ENCODE measurements at regions not wholly inside any gene's neighbourhood (a gene's known extent, or its start where the extent isn't known, plus 50 kb on each side); places are given as distances from the start of the nearest gene placed in this dataset.

GRCh38 chr10:129104266-129105045 lies 362.6 kb upstream of the MGMT start:
- no peak for DNase-seq (ENCODE audit: low read depth, low spot score)
- no peaks in the 10 kb centered on the region for H3K9me3 ChIP-seq (replicated peaks; ENCODE audit: control insufficient read depth, insufficient read depth, low read length)
- TF ChIP-seq POLR2AphosphoS5 (IDR thresholded peaks at IDR 0.05; ENCODE audit: insufficient read depth, low read depth, low read length) = no peak
- no peak for TF ChIP-seq JUN (IDR thresholded peaks at IDR 0.05; ENCODE audit: borderline replicate concordance, insufficient read depth, insufficient read length, low read depth)
- no peaks in the 10 kb centered on the region for H3K9me1 ChIP-seq (replicated peaks; ENCODE audit: control insufficient read depth, extremely low read depth, insufficient read depth, low read length)
- no peaks in the 10 kb centered on the region for H3K27me3 ChIP-seq (ENCODE audit: control insufficient read depth in 2 of 2, insufficient read depth in 2 of 2, low read length in 2 of 2)
- H3K79me2 ChIP-seq (ENCODE audit: control insufficient read depth, insufficient read depth, low read length) = no peaks in the 10 kb centered on the region
- POLR2A ChIA-PET = no interaction called here
- H2AFZ ChIP-seq (ENCODE audit: low read depth, low read length) = no peak overlapping the region
- BruUV-seq (replicated peaks) = no TSS peak
- dilution Hi-C loops (cut with MboI; ENCODE audit: extremely low pct_ligation_motif_present, low sequenced_read_pairs) = no loop called here
- no peak for FAIRE-seq
- peaks cover 19% of the 10 kb centered on the region for H3K4me1 ChIP-seq (ENCODE audit: control insufficient read depth, extremely low read depth, insufficient read depth, low read length)
- H3K4me2 ChIP-seq (ENCODE audit: insufficient read depth, low read length) = no peak overlapping the region
- CTCF ChIA-PET = no interaction called here
- H3K36me3 ChIP-seq (ENCODE audit: control insufficient read depth in 2 of 2, extremely low read depth in 1 of 2, insufficient read depth in 2 of 2, low read length in 2 of 2) = no peaks in the 10 kb centered on the region
- intact Hi-C loops (cut with micrococcal nuclease) = loop anchor here (2.0 kb wide), 1 partner anchor 66 kb away; no protein-coding TSS in a partner anchor
- H3K4me3 ChIP-seq (replicated peaks in 1 of 3; ENCODE audit: insufficient read depth in 1 of 3, low read depth in 1 of 3, low read length in 3 of 3) = no peak overlapping the region
- no peak overlapping the region for H3K27ac ChIP-seq (ENCODE audit: insufficient read depth, low read depth, low read length)
- no peaks in the 10 kb centered on the region for H4K20me1 ChIP-seq (replicated peaks; ENCODE audit: control insufficient read depth, extremely low read depth, insufficient read depth, low read length)
- H3K9ac ChIP-seq (replicated peaks; ENCODE audit: extremely low read depth, insufficient read depth, low read length) = no peak overlapping the region

DNA sequence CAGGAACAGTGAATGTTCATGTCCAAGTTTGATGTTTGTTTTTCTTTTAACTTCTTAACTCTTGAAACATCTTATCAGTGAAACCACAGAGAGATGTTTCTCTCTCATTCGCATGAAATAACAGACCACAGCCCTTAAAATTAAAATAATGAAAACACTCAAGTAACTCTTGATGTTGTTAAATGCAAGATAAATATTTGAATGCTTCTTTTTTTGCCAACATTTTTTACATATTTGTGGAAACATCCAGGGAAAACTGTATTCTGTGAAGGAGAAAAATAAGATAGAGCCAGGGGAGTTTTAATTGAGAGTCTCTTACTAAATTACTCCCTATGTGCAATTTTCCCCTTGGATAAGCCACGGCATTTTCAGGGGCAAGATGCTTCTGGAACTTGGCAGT lies 361.8 kb upstream of the MGMT start:
- FAIRE-seq = peak; percentile 35
- peak overlapping the region; percentile 30 for H3K27ac ChIP-seq (ENCODE audit: insufficient read depth, low read depth, low read length)

More for the DNA sequence above, 361.8 kb upstream of the MGMT start:
- Histone ChIP-seq H3K4me2 (ENCODE audit: insufficient read depth, low read length) (peak overlapping the region; percentile 39), H2AFZ (ENCODE audit: low read depth, low read length) (peak overlapping the region; percentile 16), H3K9ac (replicated peaks; ENCODE audit: extremely low read depth, insufficient read depth, low read length) (no peak overlapping the region), H3K79me2 (ENCODE audit: control insufficient read depth, insufficient read depth, low read length) (no peaks in the 10 kb centered on the region), H3K36me3 (ENCODE audit: control insufficient read depth in 2 of 2, extremely low read depth in 1 of 2, insufficient read depth in 2 of 2, low read length in 2 of 2) (no peaks in the 10 kb centered on the region), H3K4me3 (replicated peaks in 1 of 3; ENCODE audit: insufficient read depth in 1 of 3, low read depth in 1 of 3, low read length in 3 of 3) (no peak overlapping the region), H3K9me1 (replicated peaks; ENCODE audit: control insufficient read depth, extremely low read depth, insufficient read depth, low read length) (no peaks in the 10 kb centered on the region), H3K4me1 (ENCODE audit: control insufficient read depth, extremely low read depth, insufficient read depth, low read length) (peaks cover 19% of the 10 kb centered on the region), H4K20me1 (replicated peaks; ENCODE audit: control insufficient read depth, extremely low read depth, insufficient read depth, low read length) (no peaks in the 10 kb centered on the region), H3K27me3 (ENCODE audit: control insufficient read depth in 2 of 2, insufficient read depth in 2 of 2, low read length in 2 of 2) (no peaks in the 10 kb centered on the region), H3K9me3 (replicated peaks; ENCODE audit: control insufficient read depth, insufficient read depth, low read length) (no peaks in the 10 kb centered on the region)
- no peak for TF ChIP-seq MAX (IDR thresholded peaks at IDR 0.05; ENCODE audit: insufficient read depth, insufficient read length)
- peak; percentile 43 for TF ChIP-seq GATA2 (IDR thresholded peaks at IDR 0.05; ENCODE audit: insufficient read depth, insufficient read length, low read depth, low read length)
- DNase-seq (ENCODE audit: low read depth, low spot score) = peak; percentile 34
- CTCF ChIA-PET = no interaction called here
- intact Hi-C loops (cut with micrococcal nuclease) (loop anchor here (2.0 kb wide), 1 partner anchor 66 kb away; no protein-coding TSS in a partner anchor), dilution Hi-C loops (cut with MboI; ENCODE audit: extremely low pct_ligation_motif_present, low sequenced_read_pairs) (no loop called here)
- no TSS peak for BruUV-seq (replicated peaks)
- POLR2A ChIA-PET = no interaction called here
